Left ventricle myocardium inferior (tissue), 1 donor: ENCODE measurements at regions not wholly inside any gene's neighbourhood (a gene's known extent, or its start where the extent isn't known, plus 50 kb on each side); places are given as distances from the start of the nearest gene placed in this dataset.

Source experiments
- DNase-seq: peaks from one replicate; pipeline ENCODE4 v3.0.0-alpha.2; 2020
- H3K27ac ChIP-seq: fragments of 200-600 bp; replicated peaks from 2 replicates; pipeline ENCODE4 v1.8.0; 2021
- H3K27me3 ChIP-seq: fragments of 200-600 bp; 2 replicates; pipeline ENCODE4 v1.8.0; 2021; ENCODE audit warnings: low read depth
- H3K36me3 ChIP-seq: fragments of 200-600 bp; 2 replicates; pipeline ENCODE4 v1.8.0; 2021
- H3K4me1 ChIP-seq: fragments of 200-600 bp; 2 replicates; pipeline ENCODE4 v1.8.0; 2021
- H3K4me3 ChIP-seq: fragments of 200-600 bp; 2 replicates; pipeline ENCODE4 v1.8.0; 2021; ENCODE audit warnings: mild to moderate bottlenecking, moderate library complexity
- H3K9me3 ChIP-seq: fragments of 200-600 bp; replicated peaks from 2 replicates; pipeline ENCODE4 v1.8.0; 2021
- intact Hi-C: fragments of 100-400 bp; cut with micrococcal nuclease; formaldehyde crosslinking; loops from one replicate; pipeline ENCODE4 v1.11.0; 2022
- TF ChIP-seq, protein P1 (sequence below): fragments of 200-600 bp; IDR thresholded peaks from 2 replicates; pipeline ENCODE4 v1.8.0; 2021; ENCODE audit warnings: antibody characterized with exemption, mild to moderate bottlenecking, borderline replicate concordance
- donor health status: DM: no; HTN: yes; CAD: no; lungs with severe emphysema.

DNA sequence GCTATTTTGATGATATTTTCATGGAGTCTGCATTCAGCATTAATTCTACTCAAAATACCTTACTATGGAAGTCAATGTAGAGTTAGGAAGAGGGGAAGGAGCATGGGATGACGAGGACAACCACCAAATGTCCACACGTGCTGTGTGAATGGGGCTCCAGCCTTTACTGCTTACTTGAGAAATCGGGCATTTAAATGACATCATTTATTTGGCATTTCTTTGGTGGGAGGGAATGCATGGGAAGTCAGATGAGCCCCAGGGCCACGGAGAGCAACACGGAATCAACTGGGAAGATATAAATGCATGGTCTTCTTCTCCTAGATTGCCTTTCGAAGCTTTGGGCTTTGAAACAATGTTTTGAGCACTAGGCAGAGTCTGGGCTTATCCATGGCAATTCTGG, 458.5 kb upstream of the KLF4 start:
- intact Hi-C loops = no loop called here
- DNase-seq = no peak
- peaks cover 29% of the 10 kb centered on the region for H3K9me3 ChIP-seq
- no peak overlapping the region for H3K4me3 ChIP-seq
- H3K27ac ChIP-seq = no peak overlapping the region
- H3K4me1 ChIP-seq = no peaks in the 10 kb centered on the region
- no peaks in the 10 kb centered on the region for H3K27me3 ChIP-seq
- no peaks in the 10 kb centered on the region for H3K36me3 ChIP-seq
- TF ChIP-seq, protein P1, sequence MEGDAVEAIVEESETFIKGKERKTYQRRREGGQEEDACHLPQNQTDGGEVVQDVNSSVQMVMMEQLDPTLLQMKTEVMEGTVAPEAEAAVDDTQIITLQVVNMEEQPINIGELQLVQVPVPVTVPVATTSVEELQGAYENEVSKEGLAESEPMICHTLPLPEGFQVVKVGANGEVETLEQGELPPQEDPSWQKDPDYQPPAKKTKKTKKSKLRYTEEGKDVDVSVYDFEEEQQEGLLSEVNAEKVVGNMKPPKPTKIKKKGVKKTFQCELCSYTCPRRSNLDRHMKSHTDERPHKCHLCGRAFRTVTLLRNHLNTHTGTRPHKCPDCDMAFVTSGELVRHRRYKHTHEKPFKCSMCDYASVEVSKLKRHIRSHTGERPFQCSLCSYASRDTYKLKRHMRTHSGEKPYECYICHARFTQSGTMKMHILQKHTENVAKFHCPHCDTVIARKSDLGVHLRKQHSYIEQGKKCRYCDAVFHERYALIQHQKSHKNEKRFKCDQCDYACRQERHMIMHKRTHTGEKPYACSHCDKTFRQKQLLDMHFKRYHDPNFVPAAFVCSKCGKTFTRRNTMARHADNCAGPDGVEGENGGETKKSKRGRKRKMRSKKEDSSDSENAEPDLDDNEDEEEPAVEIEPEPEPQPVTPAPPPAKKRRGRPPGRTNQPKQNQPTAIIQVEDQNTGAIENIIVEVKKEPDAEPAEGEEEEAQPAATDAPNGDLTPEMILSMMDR = no peak

DNA sequence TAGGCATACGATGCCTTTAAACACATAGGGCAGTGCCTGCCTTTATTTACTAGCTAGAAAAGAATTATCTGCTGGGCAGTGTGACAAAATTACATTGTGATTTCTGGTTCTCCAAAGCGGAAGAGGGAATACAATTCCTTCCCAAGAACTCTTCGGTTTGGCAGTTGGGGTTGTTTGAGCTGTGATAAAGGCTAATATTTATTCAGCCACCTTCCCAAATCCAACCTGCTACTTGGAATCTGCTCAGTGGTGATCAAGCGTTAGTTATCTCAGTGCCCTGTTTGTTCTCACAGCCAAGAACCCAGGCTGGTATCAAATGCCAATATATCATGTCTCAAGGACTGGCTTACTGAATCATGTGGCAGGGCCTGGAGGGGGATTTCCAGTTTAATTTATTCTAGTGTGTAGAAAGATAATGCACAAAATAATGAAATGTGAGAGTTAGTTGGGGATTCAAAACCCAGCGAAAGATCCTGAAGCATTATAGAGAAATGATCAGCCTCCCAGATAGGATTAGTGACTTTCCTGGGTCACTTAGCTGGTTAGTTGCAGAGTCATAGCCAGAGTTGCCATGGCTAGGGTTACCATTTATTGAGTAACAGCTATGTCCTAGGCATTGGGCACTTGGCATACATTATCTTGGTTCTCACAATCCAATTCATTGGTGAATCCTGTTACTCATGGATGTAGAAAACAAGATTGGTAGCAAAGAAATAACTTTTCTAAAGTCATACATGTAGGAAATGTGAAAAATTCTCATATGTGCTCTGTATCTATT, 457.0 kb upstream of the KLF4 start:
- intact Hi-C loops = no loop called here
- H3K36me3 ChIP-seq = no peaks in the 10 kb centered on the region
- DNase-seq = no peak
- no peaks in the 10 kb centered on the region for H3K4me1 ChIP-seq
- no peaks in the 10 kb centered on the region for H3K27me3 ChIP-seq
- TF ChIP-seq, protein P1 = no peak
- H3K9me3 ChIP-seq = peaks cover 20% of the 10 kb centered on the region
- no peak overlapping the region for H3K4me3 ChIP-seq
- H3K27ac ChIP-seq = no peak overlapping the region

DNA sequence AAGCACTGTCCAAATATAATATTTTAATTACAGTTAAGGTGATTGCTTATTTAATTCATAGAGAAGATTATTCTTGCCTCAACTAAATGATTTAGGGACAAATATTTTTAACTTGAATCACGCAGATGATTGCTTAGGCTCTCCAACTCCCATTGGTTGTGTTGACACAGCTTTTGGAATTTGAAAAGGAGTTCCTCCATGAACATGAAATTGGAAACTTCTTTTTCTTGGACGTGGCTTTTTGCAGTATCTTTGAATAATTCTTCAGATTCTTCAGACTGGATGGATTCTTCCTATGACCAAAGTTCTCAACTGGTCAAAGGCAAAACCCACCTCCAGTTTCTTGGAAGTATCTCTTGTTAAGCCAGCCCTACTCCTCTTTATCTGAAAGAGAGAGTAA, 456.4 kb upstream of the KLF4 start:
- Histone ChIP-seq H3K27ac (no peak overlapping the region), H3K27me3 (no peaks in the 10 kb centered on the region), H3K36me3 (no peaks in the 10 kb centered on the region), H3K4me1 (no peaks in the 10 kb centered on the region), H3K4me3 (no peak overlapping the region), H3K9me3 (peaks cover 14% of the 10 kb centered on the region)
- no peak for DNase-seq
- intact Hi-C loops = no loop called here
- TF ChIP-seq, protein P1 = no peak

DNA sequence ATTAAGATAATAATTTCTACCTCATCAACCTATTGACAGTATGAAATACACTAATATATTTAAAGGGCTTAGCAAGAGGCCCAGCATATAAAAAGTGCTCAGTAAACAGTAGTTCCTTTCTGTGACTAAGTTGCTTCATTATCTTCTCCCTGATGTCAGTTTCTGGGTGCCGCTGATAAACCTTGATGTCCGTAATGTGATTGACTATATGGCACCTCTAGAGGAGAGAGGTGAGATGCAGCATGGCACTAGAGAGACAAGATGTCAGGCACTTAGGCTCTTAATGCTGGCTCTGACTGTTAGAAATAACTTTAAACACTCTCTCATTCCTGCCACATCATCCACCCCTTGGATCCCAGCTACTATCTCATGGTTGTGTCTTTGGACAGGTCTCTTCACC, 455.9 kb upstream of the KLF4 start:
- no peaks in the 10 kb centered on the region for H3K27me3 ChIP-seq
- DNase-seq = no peak
- H3K9me3 ChIP-seq = peaks cover 10% of the 10 kb centered on the region
- TF ChIP-seq, protein P1 = no peak
- intact Hi-C loops = no loop called here
- H3K36me3 ChIP-seq = no peaks in the 10 kb centered on the region
- H3K4me3 ChIP-seq = no peak overlapping the region
- no peaks in the 10 kb centered on the region for H3K4me1 ChIP-seq
- no peak overlapping the region for H3K27ac ChIP-seq

DNA sequence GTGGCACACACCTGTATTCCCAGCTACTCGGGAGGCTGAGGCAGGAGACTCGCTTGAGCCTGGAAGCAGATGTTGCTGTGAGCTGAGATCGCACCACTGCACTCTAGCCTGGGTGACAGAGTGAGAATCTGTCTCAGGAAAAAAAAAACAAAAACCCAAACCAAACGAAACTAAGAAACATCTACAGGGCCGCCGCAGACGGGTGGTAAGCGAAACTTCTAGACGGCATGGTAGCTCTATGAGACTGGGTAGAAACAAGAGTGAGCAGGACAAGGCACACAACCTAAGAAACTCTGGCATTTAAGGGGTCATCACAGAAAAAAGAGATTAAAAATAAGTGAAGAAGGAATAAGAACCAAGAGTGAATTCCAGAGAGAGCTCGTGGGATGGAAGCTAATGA, 454.8 kb upstream of the KLF4 start:
- H3K9me3 ChIP-seq = peaks cover 2% of the 10 kb centered on the region
- H3K27ac ChIP-seq = no peak overlapping the region
- no peaks in the 10 kb centered on the region for H3K36me3 ChIP-seq
- no peaks in the 10 kb centered on the region for H3K27me3 ChIP-seq
- intact Hi-C loops = no loop called here
- no peak for DNase-seq
- H3K4me1 ChIP-seq = no peaks in the 10 kb centered on the region
- TF ChIP-seq, protein P1 = no peak
- no peak overlapping the region for H3K4me3 ChIP-seq
